B cell (primary cell): ENCODE measurements at regions not wholly inside any gene's neighbourhood (a gene's known extent, or its start where the extent isn't known, plus 50 kb on each side); places are given as distances from the start of the nearest gene placed in this dataset.
"Not testable (repeated sequence)": the region's sequence is repeated elsewhere in the genome, so short reads cannot be mapped to it uniquely, and the experiment has no call there.

Source experiments
- ATAC-seq: fragments of 200-7000 bp; cut with Tn5 transposase; one replicate; pipeline ENCODE4 v1.10.0; 2021; ENCODE audit warnings: low read depth, mild to moderate bottlenecking, moderate number of reproducible peaks, moderate library complexity
- CTCF ChIA-PET: fragments of 350-600 bp; sonication (Branson Sonifier 250); formaldehyde crosslinking; loops from one replicate; lab custom pipeline; 2021; ENCODE audit warnings: antibody characterized with exemption, inconsistent platforms; lab: Charles Lee
- POLR2A ChIA-PET: fragments of 350-600 bp; sonication (Branson Sonifier 250); formaldehyde crosslinking; loops from one replicate; lab custom pipeline; 2021; ENCODE audit warnings: antibody characterized with exemption; lab: Charles Lee
- DNase-seq: peaks from one replicate; pipeline ENCODE4 v3.0.0; 2013
- H2AFZ ChIP-seq: 2 replicates; pipeline ENCODE4 v1.6.1; 2012; ENCODE audit warnings: mild to moderate bottlenecking, low read depth, low read length; ENCODE audit not compliant: insufficient read depth, poor library complexity, severe bottlenecking
- H3K27ac ChIP-seq, 2 donors: 1 replicate in 1 of 2; 2 replicates in 1 of 2; pipeline ENCODE4 v1.5.1; 2012 to 2013; ENCODE audit warnings: low read length in 2 of 2, mild to moderate bottlenecking in 2 of 2, moderate library complexity in 1 of 2
- H3K27me3 ChIP-seq, 4 experiments: fragments of 200-600 bp in 1 of 4; sonication (generic) in 1 of 4; replicated peaks in 1 of 4; 1 replicate in 2 of 4; 2 replicates in 2 of 4; pipeline versions ENCODE4 v1.6.1 to v1.7.0; 2013 to 2016; ENCODE audit warnings: low read length in 3 of 4, mild to moderate bottlenecking in 2 of 4, mixed read lengths in 1 of 4, moderate library complexity in 1 of 4; ENCODE audit not compliant: insufficient read depth in 4 of 4, control insufficient read depth in 3 of 4; ENCODE audit errors: control extremely low read depth in 1 of 4
- H3K36me3 ChIP-seq, 2 experiments: replicated peaks in 1 of 2; 1 replicate in 1 of 2; 2 replicates in 1 of 2; pipeline versions ENCODE4 v1.6.1 to v1.7.1; 2013; ENCODE audit warnings: low read length in 1 of 2; ENCODE audit not compliant: insufficient read depth in 2 of 2, control insufficient read depth in 1 of 2; ENCODE audit errors: control extremely low read depth in 1 of 2, extremely low read depth in 1 of 2
- H3K4me1 ChIP-seq, 2 donors: fragments of 200-600 bp in 1 of 2; sonication (generic) in 1 of 2; 1 replicate in 1 of 2; 2 replicates in 1 of 2; pipeline versions ENCODE4 v1.5.1 to v1.6.1; 2013 to 2017; ENCODE audit warnings: low read length in 2 of 2; ENCODE audit not compliant: control insufficient read depth in 2 of 2, insufficient read depth in 2 of 2
- H3K4me2 ChIP-seq: replicated peaks from 2 replicates; pipeline ENCODE3; 2012; ENCODE audit warnings: mild to moderate bottlenecking, low read depth, low read length; ENCODE audit not compliant: poor library complexity, severe bottlenecking
- H3K4me3 ChIP-seq, 5 experiments: fragments of 200-600 bp in 1 of 5; sonication (generic) in 1 of 5; 1 replicate in 3 of 5; 2 replicates in 2 of 5; pipeline versions ENCODE4 v1.5.1 to v1.7.0; 2011 to 2016; ENCODE audit warnings: low read length in 4 of 5, mild to moderate bottlenecking in 4 of 5, low read depth in 2 of 5, control low read depth in 1 of 5, moderate library complexity in 1 of 5; ENCODE audit not compliant: insufficient read depth in 1 of 5; ENCODE audit errors: control extremely low read depth in 1 of 5, extremely low read depth in 1 of 5
- H3K79me2 ChIP-seq: fragments of 200-600 bp; sonication (generic); one replicate; pipeline ENCODE4 v1.6.0; 2016; ENCODE audit warnings: low read length; ENCODE audit not compliant: control insufficient read depth, insufficient read depth
- H3K9ac ChIP-seq: fragments of 200-600 bp; sonication (generic); 2 replicates; pipeline ENCODE4 v1.6.1; 2017; ENCODE audit warnings: mild to moderate bottlenecking, low read length, moderate library complexity
- H3K9me3 ChIP-seq, 3 donors: one replicate each; pipeline versions ENCODE4 v1.6.1 to v1.7.1; 2013; ENCODE audit warnings: low read length in 2 of 3; ENCODE audit not compliant: control insufficient read depth in 2 of 3, insufficient read depth in 1 of 3; ENCODE audit errors: control extremely low read depth in 1 of 3
- H4K20me1 ChIP-seq: 2 replicates; pipeline ENCODE4 v1.6.0; 2012; ENCODE audit warnings: mild to moderate bottlenecking, low read length; ENCODE audit not compliant: insufficient read depth, control insufficient read depth, poor library complexity, severe bottlenecking
- H3K27ac Mint-ChIP-seq: one replicate; pipeline ENCODE4 v1.8.0; 2021; ENCODE audit warnings: mixed read lengths
- H3K27me3 Mint-ChIP-seq: one replicate; pipeline ENCODE4 v1.8.0; 2021; ENCODE audit warnings: mixed read lengths
- H3K4me1 Mint-ChIP-seq: one replicate; pipeline ENCODE4 v1.8.0; 2021; ENCODE audit warnings: mixed read lengths
- H3K4me3 Mint-ChIP-seq: one replicate; pipeline ENCODE4 v1.8.0; 2021; ENCODE audit warnings: mixed read lengths
- H3K9me3 Mint-ChIP-seq: one replicate; pipeline ENCODE4 v1.8.0; 2022; ENCODE audit warnings: mixed read lengths; ENCODE audit not compliant: insufficient read depth
- CTCF ChIP-seq: fragments of 200-600 bp; IDR thresholded peaks from one replicate; pipeline ENCODE4 v1.8.0; 2022; ENCODE audit warnings: antibody characterized with exemption, mild to moderate bottlenecking
- EZH2 ChIP-seq: IDR thresholded peaks from 2 replicates; pipeline ENCODE4 v1.6.1; 2012; ENCODE audit warnings: borderline replicate concordance, low read depth, mild to moderate bottlenecking, moderate library complexity, low read length; ENCODE audit not compliant: insufficient read depth, poor library complexity, severe bottlenecking
- WGBS: methylation state at CpG from one replicate; pipeline ENCODE4 v1.1.5; 2013; ENCODE audit warnings: missing lambda C conversion rate; ENCODE audit not compliant: insufficient coverage; 5-methylcytosine and 5-hydroxymethylcytosine counted together
- intact Hi-C: fragments of 100-400 bp; cut with micrococcal nuclease; formaldehyde crosslinking; loops from one replicate; pipeline ENCODE4 v1.10.0; 2022

- H3K4me2 ChIP-seq = no peak overlapping the region
- CTCF ChIA-PET = interaction anchor here (0.9 kb wide), 1 partner anchor 199 kb away, joined by 3 read pairs; no protein-coding TSS in a partner anchor
- no peak overlapping the region for H3K9ac ChIP-seq
- TF ChIP-seq EZH2 (no peak), CTCF (no peak)
- no peak overlapping the region for H3K27ac ChIP-seq
- H3K27me3 ChIP-seq = peaks cover 0 to 7% (median 0%) of the 10 kb centered on the region in 4 experiments
- Mint-ChIP-seq H3K4me3 (no peak overlapping the region), H3K27me3 (peaks cover 11% of the 10 kb centered on the region), H3K4me1 (no peaks in the 10 kb centered on the region), H3K9me3 (no peaks in the 10 kb centered on the region), H3K27ac (no peak overlapping the region)
- intact Hi-C loops = no loop called here
- H3K9me3 ChIP-seq = peaks cover 0 to 2% (median 2%) of the 10 kb centered on the region in 3 donors
- H2AFZ ChIP-seq = no peak overlapping the region
- no CpG with 5 or more reads among the region's 2 CpGs for WGBS
- POLR2A ChIA-PET = no interaction called here
- DNase-seq (no peak), ATAC-seq (no peak)
- H3K79me2 ChIP-seq = no peaks in the 10 kb centered on the region
- no peak overlapping the region for H3K4me3 ChIP-seq
- no peaks in the 10 kb centered on the region for H3K36me3 ChIP-seq
- H4K20me1 ChIP-seq = no peaks in the 10 kb centered on the region
- H3K4me1 ChIP-seq = no peaks in the 10 kb centered on the region
Measured at GRCh38 chr3:72646263-72646662, 202.0 kb downstream of the SHQ1 start.

DNA sequence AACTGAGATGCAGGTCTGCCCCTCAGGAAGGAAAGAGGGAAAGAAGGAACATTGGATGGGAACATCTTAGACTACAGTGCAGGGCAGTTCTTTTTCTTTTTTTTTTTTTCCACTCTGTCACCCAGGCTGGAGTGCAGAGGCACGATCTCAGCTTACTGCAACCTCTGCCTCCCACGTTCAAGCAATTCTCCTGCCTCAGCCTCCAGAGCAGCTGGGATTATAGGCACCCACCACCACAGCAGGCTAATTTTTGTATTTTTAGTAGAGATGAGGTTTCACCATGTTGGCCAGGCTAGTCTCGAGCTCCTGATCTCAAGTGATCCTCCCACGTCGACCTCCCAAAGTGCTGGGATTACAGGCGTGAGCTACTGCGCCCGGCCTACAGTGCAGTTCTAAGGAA is 204.6 kb downstream of the SHQ1 start:
- intact Hi-C loops, H4K20me1 ChIP-seq, H3K4me1 Mint-ChIP-seq, H3K27ac Mint-ChIP-seq, H3K9me3 ChIP-seq, H3K4me3 Mint-ChIP-seq, H3K4me3 ChIP-seq, ATAC-seq, POLR2A ChIA-PET, H3K79me2 ChIP-seq, H3K4me2 ChIP-seq, H3K4me1 ChIP-seq, H3K9me3 Mint-ChIP-seq, H3K36me3 ChIP-seq, H2AFZ ChIP-seq, DNase-seq, H3K27ac ChIP-seq, H3K9ac ChIP-seq, CTCF ChIA-PET: not testable (repeated sequence)
- H3K27me3 ChIP-seq = peaks cover 0 to 15% (median 0%) of the 10 kb centered on the region in 4 experiments
- WGBS = 98% methylated on average over 6 of the region's 8 CpGs
- peaks cover 23% of the 10 kb centered on the region for H3K27me3 Mint-ChIP-seq
